RWPE2 (cell line): ENCODE measurements at regions not wholly inside any gene's neighbourhood (a gene's known extent, or its start where the extent isn't known, plus 50 kb on each side); places are given as distances from the start of the nearest gene placed in this dataset.

ENCODE experiments used
- ATAC-seq: fragments of 200-7000 bp; cut with Tn5 transposase; 3 replicates; pipeline ENCODE4 v1.9.1; 2021; ENCODE audit warnings: low read depth
- DNase-seq: peaks from one replicate; pipeline ENCODE4 v3.0.0-alpha.2; 2020; ENCODE audit warnings: low spot score
- H3K27ac ChIP-seq: fragments of 450-650 bp; 2 replicates; pipeline ENCODE4 v1.5.1; 2017; ENCODE audit warnings: mild to moderate bottlenecking; ENCODE audit not compliant: poor library complexity, severe bottlenecking
- H3K27me3 ChIP-seq: fragments of 250-450 bp; sonication (Bioruptor Pico); 2 replicates; pipeline ENCODE4 v1.5.1; 2021; ENCODE audit warnings: mild to moderate bottlenecking, moderate library complexity; ENCODE audit not compliant: insufficient read depth, poor library complexity, severe bottlenecking
- H3K36me3 ChIP-seq: fragments of 250-450 bp; sonication (Bioruptor Pico); 2 replicates; pipeline ENCODE4 v1.5.1; 2020; ENCODE audit warnings: low read depth, mild to moderate bottlenecking, moderate library complexity
- H3K4me1 ChIP-seq: fragments of 250-450 bp; sonication (Bioruptor Pico); 2 replicates; pipeline ENCODE4 v1.5.1; 2021; ENCODE audit warnings: mild to moderate bottlenecking, moderate library complexity; ENCODE audit not compliant: insufficient read depth, poor library complexity, severe bottlenecking
- H3K4me3 ChIP-seq: fragments of 250-450 bp; sonication (Bioruptor Pico); 2 replicates; pipeline ENCODE4 v1.5.1; 2021; ENCODE audit warnings: mild to moderate bottlenecking, moderate library complexity; ENCODE audit not compliant: severe bottlenecking
- H3K9me3 ChIP-seq: fragments of 250-450 bp; sonication (Bioruptor Pico); 2 replicates; pipeline ENCODE4 v1.5.1; 2021; ENCODE audit warnings: mild to moderate bottlenecking, moderate library complexity; ENCODE audit not compliant: severe bottlenecking
- CTCF ChIP-seq: fragments of 450-650 bp; IDR thresholded peaks from one replicate; pipeline ENCODE4 v1.5.1; 2017; ENCODE audit warnings: mild to moderate bottlenecking, moderate library complexity; ENCODE audit not compliant: poor library complexity, severe bottlenecking

GRCh38 chr18:77671456-77672167 lies 422.0 kb downstream of the GALR1 start:
- no peaks in the 10 kb centered on the region for H3K36me3 ChIP-seq
- H3K4me1 ChIP-seq: no peaks in the 10 kb centered on the region
- ATAC-seq: no peak
- H3K4me3 ChIP-seq: no peak overlapping the region
- no peaks in the 10 kb centered on the region for H3K27me3 ChIP-seq
- TF ChIP-seq CTCF: no peak
- no peak overlapping the region for H3K27ac ChIP-seq
- H3K9me3 ChIP-seq: no peaks in the 10 kb centered on the region
- no peak for DNase-seq

DNA sequence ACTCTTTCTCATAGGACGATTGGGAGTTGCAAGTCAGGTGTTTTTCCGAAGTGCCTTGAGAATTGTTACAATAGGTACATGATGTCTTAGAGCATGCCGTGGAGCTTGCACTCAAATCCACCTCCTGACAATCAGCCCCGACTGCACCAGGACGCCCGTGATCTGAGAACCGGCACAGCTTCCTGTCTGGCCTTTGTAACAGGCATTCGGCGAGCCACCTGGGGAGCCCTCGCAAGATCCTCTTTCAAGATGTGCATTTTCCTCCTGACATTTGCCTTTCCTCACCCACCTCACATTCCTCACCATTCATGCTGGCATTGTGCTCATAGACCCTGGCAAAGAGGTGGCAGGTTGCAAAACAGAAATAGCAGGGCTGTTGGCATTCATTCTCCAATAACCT lies 427.3 kb downstream of the GALR1 start:
- H3K4me1 ChIP-seq: no peaks in the 10 kb centered on the region
- no peak overlapping the region for H3K4me3 ChIP-seq
- H3K27ac ChIP-seq: no peak overlapping the region
- ATAC-seq (no peak), DNase-seq (no peak)
- TF ChIP-seq CTCF: no peak
- no peaks in the 10 kb centered on the region for H3K36me3 ChIP-seq
- H3K9me3 ChIP-seq: no peaks in the 10 kb centered on the region
- no peaks in the 10 kb centered on the region for H3K27me3 ChIP-seq

- Histone ChIP-seq H3K27ac (no peak overlapping the region), H3K4me3 (no peak overlapping the region), H3K4me1 (no peaks in the 10 kb centered on the region), H3K36me3 (no peaks in the 10 kb centered on the region), H3K27me3 (no peaks in the 10 kb centered on the region), H3K9me3 (no peaks in the 10 kb centered on the region)
- ATAC-seq (no peak), DNase-seq (no peak)
- no peak for TF ChIP-seq CTCF
Measured at GRCh38 chr18:77677536-77677935, 427.9 kb downstream of the GALR1 start.

DNA sequence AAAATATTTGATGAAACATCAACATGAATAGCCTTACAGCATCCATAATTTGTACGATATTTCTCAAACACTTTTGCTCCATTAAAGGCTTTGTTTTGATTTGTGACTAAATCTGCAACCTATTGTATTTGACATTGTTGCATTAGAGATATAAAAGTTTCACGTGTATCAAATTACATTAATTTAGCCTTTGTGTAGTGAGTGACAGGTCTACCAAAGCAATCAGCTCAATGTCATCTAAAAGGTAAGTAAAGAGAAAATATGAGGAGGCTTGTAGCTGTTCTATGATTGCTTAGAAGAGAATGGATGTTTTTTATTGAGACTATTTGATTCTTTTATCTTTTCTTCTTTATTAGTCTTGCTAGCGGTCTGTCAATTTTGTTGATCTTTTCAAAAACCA lies 430.2 kb downstream of the GALR1 start:
- H3K9me3 ChIP-seq: peaks cover 2% of the 10 kb centered on the region
- H3K36me3 ChIP-seq: no peaks in the 10 kb centered on the region
- TF ChIP-seq CTCF: no peak
- H3K4me3 ChIP-seq: no peak overlapping the region
- ATAC-seq (no peak), DNase-seq (no peak)
- no peaks in the 10 kb centered on the region for H3K27me3 ChIP-seq
- no peaks in the 10 kb centered on the region for H3K4me1 ChIP-seq
- H3K27ac ChIP-seq: no peak overlapping the region

- Histone ChIP-seq H3K4me3 (no peak overlapping the region), H3K9me3 (no peaks in the 10 kb centered on the region), H3K4me1 (no peaks in the 10 kb centered on the region), H3K27ac (no peak overlapping the region), H3K36me3 (no peaks in the 10 kb centered on the region), H3K27me3 (peaks cover 3% of the 10 kb centered on the region)
- no peak for TF ChIP-seq CTCF
- DNase-seq (no peak), ATAC-seq (no peak)
Measured at GRCh38 chr18:77700051-77700450, 450.4 kb downstream of the GALR1 start.
